GM12864 (cell line): ENCODE measurements at regions not wholly inside any gene's neighbourhood (a gene's known extent, or its start where the extent isn't known, plus 50 kb on each side); places are given as distances from the start of the nearest gene placed in this dataset.
"Not testable (repeated sequence)": the region's sequence is repeated elsewhere in the genome, so short reads cannot be mapped to it uniquely, and the experiment has no call there.

Experiments
- DNase-seq: peaks from one replicate; pipeline ENCODE4 v3.0.0-alpha.2; 2011; ENCODE audit warnings: low read depth
- H3K4me3 ChIP-seq: 2 replicates; pipeline ENCODE4 v1.5.1; 2011; ENCODE audit warnings: mild to moderate bottlenecking, low read depth, low read length, control low read depth
- CTCF ChIP-seq: IDR thresholded peaks from 2 replicates; pipeline ENCODE4 v1.5.1; 2011; ENCODE audit warnings: low read depth, mild to moderate bottlenecking, moderate library complexity, low read length, control low read depth, inconsistent platforms; ENCODE audit errors: missing control alignments

- no peak for DNase-seq
- TF ChIP-seq CTCF, result no peak
- no peak overlapping the region for H3K4me3 ChIP-seq
Observed at GRCh38 chr12:19802915-19803314, 363.6 kb downstream of the AEBP2 start.

- no peak for TF ChIP-seq CTCF
- H3K4me3 ChIP-seq, result no peak overlapping the region
- DNase-seq, result no peak
Observed at GRCh38 chr12:19804737-19805136, 365.4 kb downstream of the AEBP2 start.

- no peak for DNase-seq
- TF ChIP-seq CTCF, result no peak
- H3K4me3 ChIP-seq, result no peak overlapping the region
Observed at GRCh38 chr12:19808371-19808770, 369.1 kb downstream of the AEBP2 start.

- TF ChIP-seq CTCF, result no peak
- DNase-seq, result no peak
- no peak overlapping the region for H3K4me3 ChIP-seq
Observed at GRCh38 chr12:19810213-19810612, 370.9 kb downstream of the AEBP2 start.

GRCh38 chr12:19811922-19812321 is 372.6 kb downstream of the AEBP2 start:
- no peak overlapping the region for H3K4me3 ChIP-seq
- TF ChIP-seq CTCF, result no peak
- DNase-seq, result no peak

GRCh38 chr12:19819231-19819630 is 379.9 kb downstream of the AEBP2 start:
- no peak for DNase-seq
- no peak for TF ChIP-seq CTCF
- H3K4me3 ChIP-seq, result no peak overlapping the region

GRCh38 chr12:19822476-19822875 is 383.2 kb downstream of the AEBP2 start:
- TF ChIP-seq CTCF, result no peak
- H3K4me3 ChIP-seq, result no peak overlapping the region
- no peak for DNase-seq

- not testable (repeated sequence) for H3K4me3 ChIP-seq, DNase-seq
Observed at GRCh38 chr12:19823326-19823725, 384.0 kb downstream of the AEBP2 start.
